ENCODE measurements at regions not wholly inside any gene's neighbourhood (a gene's known extent, or its start where the extent isn't known, plus 50 kb on each side); places are given as distances from the start of the nearest gene placed in this dataset.
A peak's percentile ranks its signal among the peaks of the same experiment; 100 is the strongest.

DNA sequence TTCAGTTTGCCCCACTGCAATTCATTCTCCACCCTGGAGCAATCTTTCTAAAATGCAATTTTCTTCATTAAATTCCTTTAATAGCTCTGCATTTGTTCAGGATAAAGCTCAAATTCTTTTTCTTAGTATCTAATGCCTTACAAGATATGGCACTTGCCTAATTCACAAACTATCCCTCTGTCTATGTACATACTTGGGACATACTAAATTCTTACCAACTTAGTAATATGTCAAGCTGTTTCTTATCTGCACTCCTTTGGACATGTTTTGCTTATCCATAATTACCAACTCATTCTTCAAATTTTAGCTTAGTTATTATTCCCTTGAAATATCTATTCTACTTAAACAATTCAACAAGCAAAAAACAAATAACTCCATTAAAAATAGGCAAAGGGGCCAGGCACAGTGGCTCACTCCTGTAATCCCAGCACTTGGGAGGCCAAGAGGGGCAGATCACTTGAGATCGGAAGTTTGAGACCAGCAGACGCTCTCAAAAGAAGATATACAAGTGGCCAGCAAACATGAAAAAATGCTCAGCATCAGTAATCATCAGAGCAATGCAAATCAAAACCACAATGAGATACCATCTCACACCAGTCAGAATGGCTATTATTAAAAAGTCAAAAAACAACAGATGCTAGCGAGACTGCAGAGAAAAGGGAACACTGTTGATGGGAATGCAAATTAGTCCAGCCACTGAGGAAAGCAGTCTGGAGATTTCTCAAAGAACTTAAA, 96.9 kb downstream of the FAM76B start:
- DNase-seq (ENCODE audit: low spot score): no peak

DNA sequence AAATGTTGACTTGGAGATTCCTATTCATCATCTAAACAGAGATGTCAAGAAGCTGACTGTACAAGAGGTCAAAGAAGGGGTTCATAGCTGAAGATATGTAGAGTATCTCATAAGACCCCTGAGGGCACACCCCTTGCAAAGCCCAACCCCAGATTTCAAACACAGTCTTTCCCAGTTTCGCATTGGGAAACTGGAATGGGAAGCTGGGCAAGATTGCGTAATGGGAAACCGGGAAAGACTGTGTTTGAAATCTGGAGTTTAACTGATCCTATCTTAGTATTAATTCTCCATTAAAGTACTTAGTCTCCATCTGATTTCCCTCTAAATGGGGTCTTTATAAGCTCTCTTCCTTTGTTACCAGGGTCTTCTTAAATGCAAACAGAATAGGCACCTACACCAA, 99.5 kb downstream of the FAM76B start:
- no peak for DNase-seq (ENCODE audit: low spot score)

DNA sequence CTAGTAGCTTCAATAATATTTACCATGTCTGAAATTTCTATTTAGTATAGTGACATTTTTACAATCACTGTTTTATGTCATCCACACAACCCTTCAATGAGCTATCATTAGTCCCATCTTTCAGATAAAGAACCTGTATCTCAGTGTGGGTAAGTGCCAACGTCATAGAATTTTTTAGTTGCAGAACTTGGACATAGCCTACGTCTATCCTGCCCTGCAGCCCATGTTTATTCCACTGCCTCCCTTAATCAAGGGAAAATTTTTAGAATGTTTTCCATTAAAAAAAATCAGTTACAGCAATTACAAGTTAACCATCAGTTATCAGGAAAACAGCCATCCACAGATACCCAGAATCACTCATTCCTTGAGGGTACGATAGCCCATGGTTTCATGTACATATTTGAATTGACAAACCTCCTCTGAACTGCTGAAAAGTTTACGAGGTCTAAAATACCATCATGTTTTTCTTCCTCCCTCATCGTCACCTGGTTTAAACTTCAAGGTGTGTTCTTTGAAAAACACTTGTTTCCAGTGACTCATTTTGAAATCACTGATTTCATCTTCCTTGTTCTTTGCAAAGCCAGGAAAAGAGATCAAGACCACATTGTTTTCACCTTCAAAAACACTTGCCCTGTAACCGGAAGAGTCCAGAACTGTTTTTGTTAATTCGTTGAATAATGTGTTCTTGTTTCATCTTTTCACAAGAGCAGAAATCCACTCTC, 100.9 kb downstream of the FAM76B start:
- DNase-seq (ENCODE audit: low spot score): peak; percentile 79

DNA sequence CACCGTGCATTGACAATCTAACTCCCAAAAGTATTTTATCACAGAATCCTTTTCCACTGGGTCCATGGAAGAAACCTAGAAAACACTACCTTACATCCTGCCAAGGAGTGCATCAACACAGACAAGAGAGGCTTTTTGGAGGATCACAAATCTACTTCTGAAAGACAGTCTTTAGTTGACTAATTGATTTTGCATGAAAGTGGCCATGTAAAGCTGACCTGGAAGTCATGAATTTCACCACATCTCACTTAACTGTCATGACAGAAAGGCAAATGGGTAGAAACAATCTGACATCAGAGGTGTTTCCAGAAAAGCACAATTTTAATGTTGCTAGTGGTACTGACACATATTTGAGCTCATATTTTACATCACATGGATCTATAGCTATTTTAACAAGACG, 101.6 kb downstream of the FAM76B start:
- DNase-seq (ENCODE audit: low spot score): no peak

DNA sequence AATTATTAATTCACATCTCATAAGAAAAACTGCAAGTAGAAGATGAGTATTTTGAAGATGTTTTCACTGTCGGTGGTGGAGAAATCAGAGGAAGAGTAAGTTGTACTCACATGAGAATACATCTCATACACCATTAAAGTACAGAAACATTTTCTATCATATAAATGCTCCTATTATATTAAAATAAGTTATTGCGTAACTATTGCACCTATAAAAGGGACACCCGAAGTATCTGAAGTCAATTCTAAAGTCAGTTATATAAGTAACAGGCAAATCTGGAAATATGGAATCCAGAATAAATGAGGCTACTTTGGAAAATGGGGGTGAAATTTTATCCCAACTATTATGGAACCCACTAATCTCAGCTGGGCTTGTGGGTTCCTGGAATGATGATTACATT, 103.3 kb downstream of the FAM76B start:
- DNase-seq (ENCODE audit: low spot score): no peak

DNA sequence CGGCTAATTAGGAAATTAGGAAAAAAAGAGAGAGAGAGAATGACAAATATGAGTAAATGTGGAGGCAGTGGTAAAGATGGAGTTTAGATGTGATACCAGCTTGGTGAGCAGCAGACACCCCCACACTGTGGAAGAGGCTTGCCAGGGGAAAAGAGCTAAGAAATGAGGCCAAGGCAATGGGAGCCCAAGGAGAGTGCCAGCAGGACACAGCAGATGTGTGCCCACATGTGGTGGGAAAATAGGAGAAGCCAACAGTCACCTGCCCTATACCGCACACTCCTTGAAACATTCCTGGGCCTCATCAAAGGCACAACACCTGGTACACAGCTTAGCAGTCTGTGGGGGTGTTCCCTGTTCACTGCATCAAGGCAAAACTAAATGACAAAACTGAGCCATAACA, 104.9 kb downstream of the FAM76B start:
- no peak for DNase-seq (ENCODE audit: low spot score)

DNA sequence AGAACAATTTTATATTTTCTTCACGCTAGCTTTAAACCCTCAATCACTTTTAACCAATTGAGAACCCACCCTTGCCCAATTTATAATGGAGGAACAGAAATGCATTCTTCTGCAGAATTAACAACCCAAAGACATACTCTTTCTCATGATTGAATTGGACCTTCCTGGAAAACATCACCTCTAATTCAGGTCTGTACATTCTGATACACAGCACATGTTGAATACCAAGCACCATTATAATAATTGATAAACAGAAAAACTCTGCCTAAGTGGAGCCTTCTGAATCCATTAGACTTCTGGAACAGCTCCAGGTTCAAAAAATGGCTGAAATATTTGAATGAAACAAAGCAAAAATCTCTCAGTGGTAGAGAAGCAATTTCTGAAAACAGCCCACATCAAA, 105.4 kb downstream of the FAM76B start:
- no peak for DNase-seq (ENCODE audit: low spot score)

DNA sequence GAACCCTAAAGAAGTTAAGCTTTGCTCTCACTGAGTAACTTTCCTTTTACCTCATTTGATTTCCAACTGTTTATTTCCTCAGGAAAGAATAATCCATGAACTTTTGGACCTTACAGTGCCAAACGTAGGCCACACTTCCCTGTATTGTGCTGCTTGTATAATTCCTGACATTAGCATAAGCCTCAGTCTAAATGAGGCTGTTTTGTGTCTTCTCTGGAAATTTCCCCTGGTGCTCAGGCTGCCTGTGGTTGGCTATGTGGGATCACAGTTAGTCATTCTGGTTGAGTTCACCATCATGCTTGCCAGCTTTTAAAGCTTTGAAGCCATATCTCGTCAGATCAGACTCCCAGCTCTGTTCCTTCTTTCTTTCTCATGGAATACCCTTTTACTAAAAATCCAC, 107.0 kb downstream of the FAM76B start:
- DNase-seq (ENCODE audit: low spot score): peak; percentile 57

DNA sequence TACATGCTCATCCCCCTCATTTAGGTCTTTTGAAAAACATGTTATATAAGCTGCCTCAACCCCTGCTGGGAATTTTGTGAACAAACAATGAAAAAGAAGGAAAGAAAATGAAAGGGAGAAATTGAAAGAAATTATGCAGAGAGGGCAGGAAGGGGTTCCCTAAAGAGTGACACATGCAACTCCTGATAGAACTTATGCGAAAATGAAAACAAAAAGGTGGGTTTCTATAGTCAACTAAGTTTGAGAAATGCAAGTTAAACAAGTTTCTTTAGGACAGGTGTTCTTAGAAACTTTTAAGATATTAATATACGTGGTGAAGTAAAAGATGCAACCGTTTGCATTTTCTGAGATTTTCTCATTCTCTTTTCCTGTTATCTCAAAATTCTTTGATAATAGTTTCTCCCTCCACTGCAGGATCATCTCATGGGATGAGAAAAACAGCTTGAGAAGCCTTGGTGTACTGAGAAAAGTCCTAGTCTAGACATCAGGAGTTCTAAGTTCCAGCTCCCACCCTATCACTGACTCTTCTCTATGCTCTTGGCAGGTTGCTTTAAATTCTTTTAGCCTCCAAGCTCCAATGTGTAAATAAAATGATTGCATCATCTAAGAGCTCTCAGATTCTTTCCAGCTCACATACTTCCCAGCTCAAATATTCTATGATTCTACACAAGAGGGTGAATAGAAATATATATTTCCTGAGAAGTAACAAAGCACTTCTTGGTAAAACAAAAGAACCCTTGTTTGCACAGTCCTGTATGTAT, 109.2 kb downstream of the FAM76B start:
- DNase-seq (ENCODE audit: low spot score): no peak

DNA sequence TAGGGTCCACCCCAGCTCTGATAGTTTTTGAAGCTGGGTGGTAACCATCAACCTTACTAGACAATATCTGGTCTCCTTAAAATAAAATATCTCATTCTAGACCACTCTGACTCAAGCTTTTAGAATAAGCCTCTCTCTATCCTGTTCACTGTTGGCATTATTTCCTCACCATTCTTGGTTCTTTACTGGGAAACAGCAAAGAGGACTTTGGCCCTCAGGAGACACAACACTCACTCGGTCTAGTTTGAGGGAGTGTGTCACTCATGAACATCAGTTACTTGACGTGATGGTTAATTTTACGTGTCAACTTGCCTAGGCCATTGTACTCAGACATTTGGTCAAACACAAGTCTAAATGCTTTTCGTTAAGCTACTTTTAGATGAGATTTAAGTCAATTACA, 110.6 kb downstream of the FAM76B start:
- DNase-seq (ENCODE audit: low spot score): no peak

DNA sequence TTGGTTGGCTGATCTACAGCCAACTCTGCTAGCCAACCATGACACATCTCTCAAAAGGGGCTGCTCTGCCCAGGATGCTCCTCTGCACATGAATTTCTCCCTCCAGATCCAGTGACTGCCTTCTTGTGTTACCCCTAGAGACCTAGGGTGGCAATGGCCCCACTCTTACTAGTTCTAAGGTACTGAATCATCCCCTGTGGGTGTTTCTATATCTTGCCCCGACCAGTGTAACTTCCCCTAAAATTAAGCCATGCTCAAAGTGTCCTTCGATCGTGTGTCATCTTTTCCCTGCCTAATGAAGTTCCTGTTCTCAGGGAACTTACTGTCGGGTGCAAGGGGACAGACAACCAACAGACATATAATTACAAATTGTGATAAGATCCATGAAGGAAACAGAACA, 113.3 kb downstream of the FAM76B start:
- DNase-seq (ENCODE audit: low spot score): no peak

DNA sequence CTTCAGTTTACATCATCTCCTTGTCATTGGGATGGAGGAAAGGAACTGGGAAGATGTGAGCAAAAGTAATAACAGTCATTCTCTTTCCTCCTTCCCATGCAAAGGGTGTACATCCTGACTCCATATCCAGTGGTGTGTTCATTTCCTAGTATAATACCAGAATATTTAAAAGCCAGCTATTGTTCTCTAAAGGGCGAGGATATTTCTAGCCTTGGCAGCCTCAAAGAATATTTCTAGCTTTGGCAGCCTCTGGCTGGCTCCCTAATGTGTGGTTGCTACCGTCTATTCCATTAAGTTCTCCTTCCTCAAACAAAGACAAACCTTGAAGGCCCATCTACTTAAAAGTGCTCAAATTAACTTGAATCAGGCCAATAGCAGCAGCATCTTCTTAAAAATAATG, 114.0 kb downstream of the FAM76B start:
- DNase-seq (ENCODE audit: low spot score): no peak

DNA sequence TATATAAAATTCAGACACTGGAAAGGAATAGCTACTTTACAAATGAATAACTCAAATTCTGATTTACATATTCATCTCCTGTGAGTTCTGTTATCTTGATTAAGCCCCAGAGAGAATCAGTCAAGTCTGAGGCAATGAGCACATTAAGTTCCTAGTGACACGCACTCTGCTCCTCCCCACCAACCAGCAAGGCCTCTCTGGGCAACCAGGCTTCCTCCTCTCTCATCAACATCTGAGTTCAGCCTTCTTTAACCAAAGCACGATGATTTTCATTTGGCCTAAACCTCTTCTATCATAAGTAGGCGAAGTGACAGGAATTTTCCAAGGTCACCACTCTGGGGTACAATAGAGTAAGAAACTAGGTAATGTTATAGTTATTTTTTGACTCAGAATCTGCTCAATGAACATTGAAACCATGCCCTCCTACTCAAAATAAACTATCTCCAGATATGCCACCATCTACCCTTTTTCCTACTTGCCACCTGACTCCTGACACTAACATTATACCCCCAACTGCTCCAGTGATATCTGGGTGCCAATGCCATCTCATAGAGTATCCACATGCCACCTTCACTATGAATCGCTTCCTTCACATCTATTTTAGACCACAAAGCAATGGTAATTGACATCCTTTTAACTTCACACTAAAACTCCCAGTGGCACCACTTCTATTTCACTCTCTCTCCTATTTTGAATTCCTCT, 114.8 kb downstream of the FAM76B start:
- DNase-seq (ENCODE audit: low spot score): no peak

DNA sequence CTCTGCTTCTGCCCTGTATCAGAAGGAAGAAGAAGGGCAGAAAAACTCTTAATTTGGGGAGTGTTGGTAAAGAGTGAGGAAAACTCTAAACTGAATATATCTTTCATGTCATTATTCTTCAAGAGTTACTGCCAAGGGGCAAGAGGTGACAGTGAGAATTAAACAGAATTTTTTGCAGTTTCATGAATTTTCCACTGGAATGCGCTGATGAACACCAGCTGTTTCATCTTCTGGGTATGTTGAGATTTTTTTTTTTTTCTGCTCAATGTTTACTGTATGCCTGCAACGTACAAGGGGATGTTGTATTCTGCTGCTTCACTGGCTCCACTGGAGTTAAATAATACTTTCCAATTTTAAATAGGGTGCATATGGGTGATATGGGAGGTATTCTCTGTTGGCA, 117.8 kb downstream of the FAM76B start:
- no peak for DNase-seq (ENCODE audit: low spot score)

DNA sequence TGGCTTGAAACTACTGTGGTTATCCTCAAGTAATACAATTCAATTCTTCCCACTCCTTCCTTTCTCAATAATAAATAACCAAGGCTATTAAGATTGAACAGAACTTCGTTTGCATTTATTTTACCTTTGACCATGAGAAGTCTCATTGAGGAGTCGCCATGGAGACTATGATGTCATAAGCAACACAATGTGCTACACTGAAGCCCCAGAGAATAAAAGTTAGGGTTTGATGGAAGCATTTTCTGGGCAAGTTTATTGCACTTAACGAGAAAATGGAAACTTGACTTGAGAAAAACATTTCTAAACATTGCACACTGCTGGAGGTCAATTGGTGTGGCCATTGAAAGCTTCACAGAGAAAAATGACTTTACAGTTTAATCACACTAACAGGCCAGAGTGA, 121.5 kb downstream of the FAM76B start:
- no peak for DNase-seq (ENCODE audit: low spot score)

DNA sequence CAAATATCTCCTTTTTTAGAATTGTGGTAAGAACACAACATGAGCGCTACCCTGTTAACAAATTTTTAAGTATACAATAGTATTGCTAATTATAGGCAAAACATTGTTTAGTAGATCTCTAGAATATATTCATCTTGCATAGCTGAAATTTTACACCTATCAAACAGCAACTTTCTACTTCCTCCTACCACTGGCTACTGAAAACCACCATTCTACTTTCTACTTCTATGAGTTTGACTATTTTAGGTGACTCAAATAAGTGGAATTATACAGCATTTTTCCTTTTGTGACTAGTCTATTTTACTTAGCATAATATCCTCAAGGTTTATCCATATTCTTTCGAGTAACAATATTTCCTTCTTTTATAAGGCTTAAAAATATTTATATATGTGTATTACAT, 128.4 kb downstream of the FAM76B start:
- DNase-seq (ENCODE audit: low spot score): no peak

DNA sequence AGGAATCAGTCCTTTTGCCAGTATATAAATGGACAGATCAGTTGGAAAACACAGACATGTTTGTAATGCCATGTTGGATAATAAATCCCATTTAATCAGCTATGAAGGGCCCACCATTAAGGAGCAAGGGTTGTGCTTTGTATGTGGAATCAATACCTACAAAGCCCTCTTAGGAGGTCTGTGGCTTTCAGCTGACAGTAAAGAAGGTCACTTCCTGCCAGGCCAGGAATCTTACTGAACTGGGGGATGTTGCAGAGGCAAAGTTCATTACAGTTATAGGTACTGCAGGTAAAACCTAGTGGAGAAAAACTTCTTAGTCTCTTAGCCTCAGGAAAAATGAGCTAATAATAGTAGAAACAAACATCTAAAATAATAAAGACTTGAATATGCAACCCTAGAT, 129.5 kb downstream of the FAM76B start:
- DNase-seq (ENCODE audit: low spot score): no peak

DNA sequence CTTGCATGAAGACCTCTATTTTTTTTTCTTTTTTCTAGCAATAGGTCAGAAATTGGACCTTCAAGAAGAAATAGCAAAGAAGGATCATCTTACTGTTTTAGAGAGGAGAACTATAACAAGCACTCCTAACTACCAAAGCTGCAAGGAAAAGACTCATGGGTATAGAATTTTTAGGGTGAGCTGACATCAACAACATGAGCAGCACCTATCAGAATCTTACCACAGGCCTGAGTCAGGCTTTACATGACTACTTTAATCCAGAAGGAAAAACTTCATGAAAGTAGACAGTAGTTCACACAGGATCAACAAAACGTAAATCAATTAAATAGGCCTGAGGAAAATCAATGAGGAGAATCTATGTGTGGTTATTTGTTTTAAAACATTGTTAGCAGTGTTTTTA, 130.5 kb downstream of the FAM76B start:
- no peak for DNase-seq (ENCODE audit: low spot score)

DNA sequence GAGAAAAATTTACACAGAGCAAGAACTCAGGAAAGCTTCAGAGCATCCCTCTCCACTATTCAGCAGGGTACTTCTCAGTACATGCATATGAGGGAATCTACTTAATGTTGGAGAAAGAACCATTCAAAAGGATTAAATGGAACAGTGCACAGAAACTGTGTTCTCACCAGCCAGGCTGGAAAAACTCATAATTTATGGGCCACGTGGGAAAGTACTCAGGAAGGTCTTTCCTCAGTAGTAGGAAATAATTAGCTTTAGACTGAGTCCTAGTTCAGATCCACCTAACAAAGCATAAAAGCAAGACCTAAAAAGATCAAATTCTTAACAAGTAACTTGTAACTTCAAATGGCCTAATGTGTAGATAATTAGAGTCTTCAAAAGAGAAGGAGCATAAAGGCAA, 134.0 kb downstream of the FAM76B start:
- no peak for DNase-seq (ENCODE audit: low spot score)

DNA sequence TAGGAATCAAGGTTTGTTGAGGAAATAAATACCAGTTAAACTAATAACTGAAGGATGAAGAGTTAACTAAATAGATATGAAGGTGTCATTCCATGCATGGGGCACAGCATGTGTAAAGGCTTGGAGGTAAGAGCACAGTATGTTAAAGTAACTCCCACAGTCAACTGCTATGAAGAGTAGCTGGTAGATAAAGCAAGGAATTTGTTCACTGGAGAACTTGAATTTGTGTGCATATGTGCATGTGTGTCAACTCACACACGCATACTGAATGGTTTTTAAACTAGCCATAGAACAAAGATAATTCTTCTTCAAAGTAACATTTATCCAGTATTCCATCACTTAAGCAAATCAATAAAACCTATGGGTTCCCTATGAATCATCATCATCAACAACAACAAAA, 135.9 kb downstream of the FAM76B start:
- DNase-seq (ENCODE audit: low spot score): no peak

DNA sequence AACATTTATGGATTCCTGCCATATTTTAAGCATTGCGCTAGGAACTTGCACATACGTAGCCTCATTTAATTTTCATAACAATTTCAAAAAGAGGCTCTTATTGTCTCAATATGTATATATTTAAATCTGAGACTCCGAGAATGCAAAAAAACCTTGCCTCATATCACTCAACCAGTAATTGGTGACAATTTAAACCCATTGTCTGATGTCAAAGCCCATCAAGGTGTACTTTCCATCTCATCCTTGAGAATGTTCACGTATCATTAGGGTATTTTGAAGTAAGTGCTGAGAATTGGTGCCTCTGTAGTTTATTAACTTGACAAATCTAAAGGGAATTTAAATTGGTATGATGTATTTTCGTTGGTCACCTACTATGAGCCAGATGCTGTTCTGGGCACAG, 136.5 kb downstream of the FAM76B start:
- DNase-seq (ENCODE audit: low spot score): no peak

DNA sequence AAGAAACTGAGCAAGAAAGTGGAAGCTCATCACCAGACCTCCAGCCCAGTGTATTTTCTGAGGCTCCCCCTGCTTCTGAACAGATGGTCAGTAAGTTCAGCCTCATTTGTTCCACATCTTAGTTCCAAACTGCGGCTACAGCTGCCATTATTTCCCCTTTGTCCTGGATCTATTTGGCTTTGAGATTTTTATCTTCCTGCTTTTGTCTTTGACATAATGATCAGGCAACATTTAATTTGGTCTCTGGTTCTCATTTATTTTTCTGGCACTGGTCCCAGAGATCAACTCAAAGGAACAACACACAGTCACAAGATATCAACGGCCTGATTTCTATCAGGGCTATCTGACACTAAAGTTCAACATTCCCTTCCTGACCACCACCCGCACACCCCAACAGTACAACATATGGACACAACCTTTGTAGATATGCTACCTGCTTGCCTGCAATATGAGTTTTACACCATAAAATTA, 137.5 kb downstream of the FAM76B start:
- DNase-seq (ENCODE audit: low spot score): no peak

All from activated CD4-positive, alpha-beta T cell treated with anti-CD3 and anti-CD28 coated beads, Interleukin-2, Interleukin-4, amounts not matched to agents 100 ng/mL and 50 ng/mL, durations not matched to agents 16 hours and 8 hours (primary cell).